22Rv1 (cell line): ENCODE measurements at regions not wholly inside any gene's neighbourhood (a gene's known extent, or its start where the extent isn't known, plus 50 kb on each side); places are given as distances from the start of the nearest gene placed in this dataset.

Experiments used
- CTCF ChIP-seq: fragments of 450-650 bp; IDR thresholded peaks from 2 replicates; pipeline ENCODE4 v1.5.1; 2017; ENCODE audit warnings: mild to moderate bottlenecking
- ZFX ChIP-seq: fragments of 450-650 bp; IDR thresholded peaks from 2 replicates; pipeline ENCODE4 v1.6.1; 2017; ENCODE audit warnings: antibody characterized with exemption, borderline replicate concordance

GRCh38 chr7:54426406-54426805 lies 115.8 kb upstream of the VSTM2A start:
- TF ChIP-seq CTCF, result no peak
- TF ChIP-seq ZFX, result no peak
